ENCODE measurements at regions not wholly inside any gene's neighbourhood (a gene's known extent, or its start where the extent isn't known, plus 50 kb on each side); places are given as distances from the start of the nearest gene placed in this dataset.

DNA sequence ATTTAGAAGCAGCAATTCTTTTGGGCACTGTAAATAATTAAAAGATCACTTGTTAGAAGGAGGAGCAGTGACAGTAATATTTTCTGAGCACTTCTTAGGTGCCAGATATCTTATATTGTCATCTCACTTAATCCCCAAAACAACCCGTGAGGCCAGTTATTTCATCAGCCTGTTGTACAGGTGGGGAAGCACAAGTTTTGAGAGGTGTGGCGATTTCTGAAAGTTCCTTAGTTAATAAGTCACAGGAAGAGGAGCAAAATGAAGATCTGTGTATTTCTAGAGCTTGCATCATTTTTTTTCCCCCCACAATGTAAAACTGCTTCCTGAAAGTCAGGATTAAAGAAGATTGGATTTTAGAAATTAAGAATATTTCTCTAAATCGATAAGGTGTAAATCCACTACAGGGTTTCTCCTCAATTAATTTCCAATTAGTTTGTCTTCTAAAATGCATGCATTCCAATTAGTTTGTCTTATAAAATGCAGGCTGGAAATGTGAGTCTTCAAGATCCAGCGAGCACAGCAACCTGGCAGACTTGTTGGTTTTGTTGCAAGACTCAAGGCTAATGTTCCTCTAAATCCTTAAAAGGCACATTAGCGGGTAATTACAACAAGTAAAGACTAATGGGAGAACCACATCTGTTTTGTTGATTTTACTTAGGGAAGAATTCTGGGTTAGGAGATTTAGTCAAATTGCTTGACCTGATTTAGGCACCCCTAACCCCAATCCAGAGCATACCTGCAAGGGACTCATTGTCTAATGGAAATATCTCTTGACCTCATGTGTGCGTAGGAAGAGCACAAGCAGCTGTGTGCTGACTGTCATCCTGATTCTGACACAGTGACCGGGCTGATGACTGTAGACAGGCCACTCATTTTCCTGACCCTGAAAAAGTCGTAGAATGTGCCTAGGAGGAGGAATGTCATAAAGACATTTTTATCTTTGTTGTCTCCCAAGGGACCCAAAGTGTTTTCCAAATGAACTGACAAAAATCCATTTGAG is 272.0 kb downstream of the BAMBI start:
- peaks cover 4% of the 10 kb centered on the region for H3K36me3 Mint-ChIP-seq (ENCODE audit: low read depth)
- no peak for DNase-seq (ENCODE audit: low read depth, low spot score)
- TF ChIP-seq, protein P1, sequence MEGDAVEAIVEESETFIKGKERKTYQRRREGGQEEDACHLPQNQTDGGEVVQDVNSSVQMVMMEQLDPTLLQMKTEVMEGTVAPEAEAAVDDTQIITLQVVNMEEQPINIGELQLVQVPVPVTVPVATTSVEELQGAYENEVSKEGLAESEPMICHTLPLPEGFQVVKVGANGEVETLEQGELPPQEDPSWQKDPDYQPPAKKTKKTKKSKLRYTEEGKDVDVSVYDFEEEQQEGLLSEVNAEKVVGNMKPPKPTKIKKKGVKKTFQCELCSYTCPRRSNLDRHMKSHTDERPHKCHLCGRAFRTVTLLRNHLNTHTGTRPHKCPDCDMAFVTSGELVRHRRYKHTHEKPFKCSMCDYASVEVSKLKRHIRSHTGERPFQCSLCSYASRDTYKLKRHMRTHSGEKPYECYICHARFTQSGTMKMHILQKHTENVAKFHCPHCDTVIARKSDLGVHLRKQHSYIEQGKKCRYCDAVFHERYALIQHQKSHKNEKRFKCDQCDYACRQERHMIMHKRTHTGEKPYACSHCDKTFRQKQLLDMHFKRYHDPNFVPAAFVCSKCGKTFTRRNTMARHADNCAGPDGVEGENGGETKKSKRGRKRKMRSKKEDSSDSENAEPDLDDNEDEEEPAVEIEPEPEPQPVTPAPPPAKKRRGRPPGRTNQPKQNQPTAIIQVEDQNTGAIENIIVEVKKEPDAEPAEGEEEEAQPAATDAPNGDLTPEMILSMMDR (conservative IDR thresholded peaks at IDR 0.05) = no peak

DNA sequence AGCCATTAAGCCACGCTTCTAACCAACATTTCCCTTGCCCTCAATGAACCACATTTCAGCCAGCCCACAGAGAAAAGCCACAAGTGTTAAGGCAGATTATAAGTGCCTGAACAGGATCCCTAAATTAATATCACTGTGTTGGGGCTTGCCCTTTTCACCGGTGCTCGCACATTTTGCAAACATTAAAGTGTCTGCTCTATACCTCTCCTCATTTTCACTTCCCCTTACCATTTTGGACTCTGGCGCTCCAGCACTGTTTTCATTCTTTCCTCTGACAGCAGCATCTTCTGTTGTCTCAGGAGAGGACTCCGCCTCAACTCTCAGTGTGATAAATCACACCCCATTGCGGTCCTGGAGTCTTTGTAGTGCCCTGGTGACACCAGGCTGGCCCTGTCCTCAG is 274.2 kb downstream of the BAMBI start:
- no peaks in the 10 kb centered on the region for H3K4me1 Mint-ChIP-seq
- H3K27ac Mint-ChIP-seq (ENCODE audit: unreplicated experiment) = no peak overlapping the region
- no peak overlapping the region for H3K4me3 Mint-ChIP-seq

More for the DNA sequence above, 272.0 kb downstream of the BAMBI start:
- no peak overlapping the region for H3K4me3 Mint-ChIP-seq
- peaks cover 55% of the 10 kb centered on the region for H3K27me3 Mint-ChIP-seq (ENCODE audit: low read depth)
- H3K27ac Mint-ChIP-seq (ENCODE audit: unreplicated experiment) = no peak overlapping the region
- H3K9me3 Mint-ChIP-seq = no peaks in the 10 kb centered on the region
- H3K4me1 Mint-ChIP-seq = no peaks in the 10 kb centered on the region

DNA sequence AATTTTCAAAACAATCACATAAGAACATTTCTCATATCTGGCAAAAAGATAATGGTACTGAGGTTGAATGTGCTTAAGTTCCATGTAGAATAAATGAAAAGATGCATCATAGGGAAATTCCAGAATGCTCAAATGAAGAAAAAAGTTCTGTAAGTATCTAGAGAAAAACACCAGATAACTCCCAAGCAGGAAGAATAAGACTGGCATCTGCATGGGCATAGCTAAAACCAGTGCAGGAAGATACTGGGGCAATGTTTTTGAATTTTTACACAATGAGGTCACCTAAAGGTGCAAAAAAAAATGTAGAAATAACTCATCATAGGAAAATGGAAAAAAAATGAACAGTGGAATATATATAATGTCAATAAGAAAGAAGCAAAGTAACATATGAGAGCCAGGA is 275.2 kb downstream of the BAMBI start:
- Mint-ChIP-seq H3K4me1 (no peaks in the 10 kb centered on the region), H3K27me3 (ENCODE audit: low read depth) (peaks cover 32% of the 10 kb centered on the region), H3K27ac (ENCODE audit: unreplicated experiment) (no peak overlapping the region), H3K4me3 (no peak overlapping the region), H3K36me3 (ENCODE audit: low read depth) (peaks cover 1% of the 10 kb centered on the region), H3K9me3 (peaks cover 1% of the 10 kb centered on the region)
- DNase-seq (ENCODE audit: low read depth, low spot score) = no peak
- TF ChIP-seq, protein P1 (conservative IDR thresholded peaks at IDR 0.05) = no peak

More for the DNA sequence above, 274.2 kb downstream of the BAMBI start:
- DNase-seq (ENCODE audit: low read depth, low spot score) = no peak
- TF ChIP-seq, protein P1 (conservative IDR thresholded peaks at IDR 0.05) = no peak
- Mint-ChIP-seq H3K9me3 (no peaks in the 10 kb centered on the region), H3K27me3 (ENCODE audit: low read depth) (peaks cover 40% of the 10 kb centered on the region), H3K36me3 (ENCODE audit: low read depth) (no peaks in the 10 kb centered on the region)

DNA sequence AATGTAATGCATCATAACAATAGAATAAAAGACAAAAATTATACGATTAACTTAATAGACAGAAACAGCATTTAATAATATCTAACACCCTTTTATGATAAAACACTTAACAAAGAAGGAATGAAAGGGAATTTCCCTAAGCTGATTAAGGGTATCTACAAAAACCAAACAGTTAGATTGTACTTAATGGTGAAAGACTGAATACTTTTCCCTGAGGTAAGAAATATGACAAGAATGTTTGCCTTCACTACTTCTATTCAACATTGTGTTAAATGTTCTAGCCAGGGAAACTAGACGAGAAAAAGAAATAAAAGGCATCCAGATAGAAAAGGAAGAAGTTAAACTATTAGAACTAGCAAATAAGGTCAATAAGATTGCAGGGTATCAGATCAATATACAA is 276.9 kb downstream of the BAMBI start:
- no peak for DNase-seq (ENCODE audit: low read depth, low spot score)
- peaks cover 7% of the 10 kb centered on the region for H3K9me3 Mint-ChIP-seq
- H3K4me1 Mint-ChIP-seq = no peaks in the 10 kb centered on the region
- peaks cover 30% of the 10 kb centered on the region for H3K27me3 Mint-ChIP-seq (ENCODE audit: low read depth)
- peaks cover 5% of the 10 kb centered on the region for H3K36me3 Mint-ChIP-seq (ENCODE audit: low read depth)
- H3K27ac Mint-ChIP-seq (ENCODE audit: unreplicated experiment) = no peak overlapping the region
- H3K4me3 Mint-ChIP-seq = no peak overlapping the region
- TF ChIP-seq, protein P1 (conservative IDR thresholded peaks at IDR 0.05) = no peak

DNA sequence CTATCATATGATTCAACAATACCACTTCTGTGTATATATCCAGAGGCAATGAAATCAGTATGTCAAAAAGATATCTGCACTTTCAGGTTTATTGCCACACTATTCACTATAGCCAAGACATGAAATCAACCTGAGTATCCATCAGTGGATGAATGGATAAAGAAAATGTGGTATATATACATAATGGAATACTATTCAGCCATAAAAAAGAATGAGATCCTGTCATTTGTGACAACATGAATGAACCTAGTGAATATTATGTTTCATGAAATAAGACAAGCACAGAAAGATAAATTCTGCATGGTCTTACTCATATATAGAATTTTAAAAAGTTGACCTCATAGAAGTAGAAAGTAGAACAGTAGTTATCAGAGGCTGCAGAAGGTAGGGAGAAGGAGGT is 281.1 kb downstream of the BAMBI start:
- no peak overlapping the region for H3K4me3 Mint-ChIP-seq
- H3K4me1 Mint-ChIP-seq = no peaks in the 10 kb centered on the region
- H3K27ac Mint-ChIP-seq (ENCODE audit: unreplicated experiment) = no peak overlapping the region
- peaks cover 6% of the 10 kb centered on the region for H3K27me3 Mint-ChIP-seq (ENCODE audit: low read depth)
- H3K9me3 Mint-ChIP-seq = peaks cover 7% of the 10 kb centered on the region
- DNase-seq (ENCODE audit: low read depth, low spot score) = no peak
- H3K36me3 Mint-ChIP-seq (ENCODE audit: low read depth) = peaks cover 7% of the 10 kb centered on the region
- TF ChIP-seq, protein P1 (conservative IDR thresholded peaks at IDR 0.05) = no peak

All from neural crest cell (in vitro differentiated cells).